GM12878 (cell line): ENCODE measurements at regions not wholly inside any gene's neighbourhood (a gene's known extent, or its start where the extent isn't known, plus 50 kb on each side); places are given as distances from the start of the nearest gene placed in this dataset.

Experiments
- ATAC-seq: fragments of 200-7000 bp; cut with Tn5 transposase; 3 replicates; pipeline ENCODE4 v1.9.1; 2020; ENCODE audit warnings: mild to moderate bottlenecking, moderate library complexity
- BruUV-seq: library from RNA; stranded (reverse); fragments of 400-500 nt; replicated peaks from 2 replicates; lab custom pipeline; 2021; lab: Mats Ljungman, UMichigan
- CTCF ChIA-PET: fragments of 300-600 bp; sonication (Branson Sonifier 250); formaldehyde crosslinking; extraction: SDS; loops from one replicate; lab custom pipeline; 2021; ENCODE audit warnings: inconsistent platforms; lab: Yijun Ruan, JAX
- POLR2A ChIA-PET: fragments of 350-600 bp; formaldehyde crosslinking; extraction: SDS; loops from one replicate; lab custom pipeline; 2021; ENCODE audit warnings: inconsistent platforms; lab: Charles Lee
- RAD21 ChIA-PET: fragments of 300-600 bp; sonication (Branson Sonifier 250); formaldehyde crosslinking; loops from one replicate; lab custom pipeline; 2023; ENCODE audit warnings: antibody characterized with exemption; ENCODE audit not compliant: unreplicated experiment; lab: Charles Lee
- SMC1A ChIA-PET: fragments of 300-600 bp; sonication (Branson Sonifier 250); formaldehyde crosslinking; loops from one replicate; lab custom pipeline; 2023; ENCODE audit not compliant: unreplicated experiment, uncharacterized antibody; lab: Charles Lee
- DNase-seq: peaks from one replicate; pipeline ENCODE4 v3.0.0-alpha.2; 2011; ENCODE audit warnings: low read depth, low spot score
- FAIRE-seq: peaks from 3 replicates; lab custom pipeline; 2011; peaks lifted over from hg19 to GRCh38; lab: Jason Lieb, UNC
- H2AFZ ChIP-seq: 2 replicates; pipeline ENCODE4 v1.6.0; 2011; ENCODE audit warnings: low read depth, low read length, control low read depth; ENCODE audit not compliant: control insufficient read depth
- H3K27ac ChIP-seq: 2 replicates; pipeline ENCODE4 v1.5.1; 2011; ENCODE audit warnings: control low read depth; ENCODE audit not compliant: control insufficient read depth, insufficient read depth
- H3K27me3 ChIP-seq, 2 experiments: replicated peaks in 1 of 2; 2 replicates each; pipeline versions ENCODE4 v1.6.0 to v1.6.1; 2011; ENCODE audit warnings: low read length in 1 of 2; ENCODE audit not compliant: control insufficient read depth in 2 of 2, insufficient read depth in 2 of 2
- H3K36me3 ChIP-seq, 2 experiments: 2 replicates each; pipeline ENCODE4 v1.5.1; 2011; ENCODE audit warnings: low read length in 1 of 2; ENCODE audit not compliant: control insufficient read depth in 2 of 2, insufficient read depth in 2 of 2
- H3K4me1 ChIP-seq: 2 replicates; pipeline ENCODE4 v1.6.1; 2011; ENCODE audit warnings: mild to moderate bottlenecking, low read length, moderate library complexity, mixed read lengths; ENCODE audit not compliant: control insufficient read depth, insufficient read depth
- H3K4me2 ChIP-seq: 2 replicates; pipeline ENCODE4 v1.6.0; 2011; ENCODE audit warnings: control low read depth; ENCODE audit not compliant: control insufficient read depth, insufficient read depth
- H3K4me3 ChIP-seq: fragments of 200-600 bp; sonication (generic); 2 replicates; pipeline ENCODE4 v1.5.1; 2016
- H3K79me2 ChIP-seq: 2 replicates; pipeline ENCODE4 v1.6.0; 2011; ENCODE audit warnings: low read length; ENCODE audit not compliant: control insufficient read depth, insufficient read depth
- H3K9ac ChIP-seq: 2 replicates; pipeline ENCODE4 v1.8.0; 2011; ENCODE audit warnings: low read length, control low read depth, mixed read lengths; ENCODE audit not compliant: control insufficient read depth, insufficient read depth
- H3K9me3 ChIP-seq: replicated peaks from 3 replicates; pipeline ENCODE4 v1.5.1; 2011; ENCODE audit warnings: mild to moderate bottlenecking, low read length; ENCODE audit not compliant: control insufficient read depth, insufficient read depth
- H4K20me1 ChIP-seq: 2 replicates; pipeline ENCODE4 v1.6.0; 2011; ENCODE audit not compliant: control insufficient read depth, insufficient read depth
- BHLHE40 ChIP-seq, 2 experiments: fragments of 450-650 bp in 1 of 2; IDR thresholded peaks; 2 replicates each; pipeline ENCODE4 v1.6.1; 2011 to 2017; ENCODE audit warnings: low read depth in 2 of 2, borderline replicate concordance in 1 of 2, improper control_type of control experiment in 1 of 2, low read length in 1 of 2, mild to moderate bottlenecking in 1 of 2
- CHD4 ChIP-seq: fragments of 200-600 bp; sonication (generic); IDR thresholded peaks from 2 replicates; pipeline ENCODE4 v1.6.1; 2016; ENCODE audit warnings: mild to moderate bottlenecking
- NR2C2 ChIP-seq: IDR thresholded peaks from 2 replicates; pipeline ENCODE4 v1.6.1; 2011; ENCODE audit warnings: borderline replicate concordance, low read depth; ENCODE audit not compliant: control insufficient read depth, insufficient read length
- STAT3 ChIP-seq: IDR thresholded peaks from 2 replicates; pipeline ENCODE4 v1.6.1; 2011; ENCODE audit warnings: low read depth, low read length, improper control_type of control experiment
- YBX1 ChIP-seq: fragments of 450-650 bp; IDR thresholded peaks from 2 replicates; pipeline ENCODE4 v1.6.1; 2016; ENCODE audit warnings: antibody characterized with exemption
- WGBS: methylation state at CpG from one replicate; pipeline ENCODE4 v1.1.6; 2016; ENCODE audit warnings: low lambda C conversion rate; ENCODE audit not compliant: insufficient replicate concordance, insufficient coverage; ENCODE audit errors: missing lambda C conversion rate; 5-methylcytosine and 5-hydroxymethylcytosine counted together
- in situ Hi-C: fragments of 300-500 bp; cut with MboI; formaldehyde crosslinking; loops from 9 replicates; pipeline ENCODE4 v1.14.3; 2018; ENCODE audit warnings: mixed read lengths
- intact Hi-C: fragments of 100-400 bp; cut with micrococcal nuclease; formaldehyde crosslinking; loops from one replicate; pipeline ENCODE4 v1.14.2; 2022; ENCODE audit not compliant: unreplicated experiment
- TF ChIP-seq, protein P1 (sequence below): fragments of 450-650 bp; IDR thresholded peaks from 2 replicates; pipeline ENCODE4 v1.6.1; 2017; ENCODE audit warnings: mild to moderate bottlenecking, low read depth, inconsistent platforms; ENCODE audit not compliant: poor library complexity, severe bottlenecking

GRCh38 chr7:132035517-132036362 lies 479.3 kb upstream of the PODXL start:
- no peak for TF ChIP-seq STAT3
- TF ChIP-seq, protein P1, sequence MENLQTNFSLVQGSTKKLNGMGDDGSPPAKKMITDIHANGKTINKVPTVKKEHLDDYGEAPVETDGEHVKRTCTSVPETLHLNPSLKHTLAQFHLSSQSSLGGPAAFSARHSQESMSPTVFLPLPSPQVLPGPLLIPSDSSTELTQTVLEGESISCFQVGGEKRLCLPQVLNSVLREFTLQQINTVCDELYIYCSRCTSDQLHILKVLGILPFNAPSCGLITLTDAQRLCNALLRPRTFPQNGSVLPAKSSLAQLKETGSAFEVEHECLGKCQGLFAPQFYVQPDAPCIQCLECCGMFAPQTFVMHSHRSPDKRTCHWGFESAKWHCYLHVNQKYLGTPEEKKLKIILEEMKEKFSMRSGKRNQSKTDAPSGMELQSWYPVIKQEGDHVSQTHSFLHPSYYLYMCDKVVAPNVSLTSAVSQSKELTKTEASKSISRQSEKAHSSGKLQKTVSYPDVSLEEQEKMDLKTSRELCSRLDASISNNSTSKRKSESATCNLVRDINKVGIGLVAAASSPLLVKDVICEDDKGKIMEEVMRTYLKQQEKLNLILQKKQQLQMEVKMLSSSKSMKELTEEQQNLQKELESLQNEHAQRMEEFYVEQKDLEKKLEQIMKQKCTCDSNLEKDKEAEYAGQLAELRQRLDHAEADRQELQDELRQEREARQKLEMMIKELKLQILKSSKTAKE: no peak
- TF ChIP-seq BHLHE40 (IDR thresholded peaks at IDR 0.05; ENCODE audit: borderline replicate concordance in 1 of 2, low read depth in 2 of 2, low read length in 1 of 2): no peak
- TF ChIP-seq CHD4: no peak
- no peak for TF ChIP-seq NR2C2
- no peak for TF ChIP-seq YBX1
- BruUV-seq: no TSS peak
- 17% methylated on average over 9 of the region's 9 CpGs for WGBS
- DNase-seq (no peak), ATAC-seq (no peak), FAIRE-seq (no peak)
- H3K27me3 ChIP-seq: no peaks in the 10 kb centered on the region
- H3K9ac ChIP-seq: no peak overlapping the region
- RAD21 ChIA-PET: no interaction called here
- in situ Hi-C loops: no loop called here
- H3K36me3 ChIP-seq: no peaks in the 10 kb centered on the region
- no peak overlapping the region for H3K27ac ChIP-seq
- intact Hi-C loops: no loop called here
- no peaks in the 10 kb centered on the region for H4K20me1 ChIP-seq
- H3K9me3 ChIP-seq: no peaks in the 10 kb centered on the region
- CTCF ChIA-PET: interaction anchor here (1.1 to 2.2 kb wide), 2 partner anchors 10 to 14 kb away, joined by 3 to 5 read pairs; no protein-coding TSS in a partner anchor
- no peak overlapping the region for H3K4me2 ChIP-seq
- no peak overlapping the region for H2AFZ ChIP-seq
- POLR2A ChIA-PET: no interaction called here
- H3K4me3 ChIP-seq: no peak overlapping the region
- no peaks in the 10 kb centered on the region for H3K4me1 ChIP-seq
- H3K79me2 ChIP-seq: no peaks in the 10 kb centered on the region
- SMC1A ChIA-PET: interaction anchor here (1.3 kb wide), 1 partner anchor 12 kb away, joined by 3 read pairs; no protein-coding TSS in a partner anchor
